ELF-1 (cell line): ENCODE measurements at regions not wholly inside any gene's neighbourhood (a gene's known extent, or its start where the extent isn't known, plus 50 kb on each side); places are given as distances from the start of the nearest gene placed in this dataset.
"Not testable (repeated sequence)": the region's sequence is repeated elsewhere in the genome, so short reads cannot be mapped to it uniquely, and the experiment has no call there.

Experiments
- DNase-seq: peaks from one replicate; pipeline ENCODE4 v3.0.0-alpha.2; 2016; ENCODE audit warnings: low read depth, low spot score

DNA sequence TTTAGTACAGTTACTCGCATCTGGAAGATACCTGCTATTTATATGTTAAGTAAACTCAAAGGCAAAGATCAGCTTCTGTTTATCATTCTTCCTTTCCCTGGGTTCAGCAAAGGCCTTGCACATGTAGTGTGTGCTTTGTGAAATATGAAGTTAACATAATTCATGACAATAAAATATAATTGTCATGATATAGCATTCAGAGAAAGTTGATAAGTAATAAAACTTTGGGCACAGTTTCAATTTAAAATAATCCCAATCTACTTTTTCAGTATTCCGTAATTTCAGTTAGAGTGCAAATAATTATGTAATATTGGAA lies 51.9 kb upstream of the ZNF217 start:
- no peak for DNase-seq

DNA sequence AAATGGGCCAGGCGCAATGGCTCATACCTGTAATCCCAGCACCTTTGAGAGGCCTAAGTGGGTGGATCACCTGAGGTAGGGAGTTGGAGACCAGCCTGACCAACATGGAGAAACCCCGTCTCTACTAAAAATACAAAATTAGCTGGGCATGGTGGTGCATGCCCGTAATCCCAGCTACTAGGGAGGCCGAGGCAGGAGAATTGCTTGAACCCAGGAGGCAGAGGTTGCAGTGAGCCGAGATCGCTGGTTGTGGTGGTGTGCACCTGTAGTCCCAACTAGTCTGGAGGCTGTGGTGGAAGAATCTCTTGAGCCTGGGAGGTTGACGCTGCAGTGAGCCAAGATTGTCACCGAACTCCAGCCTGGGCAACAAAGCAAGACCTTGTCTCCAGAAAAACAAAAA lies 50.5 kb upstream of the ZNF217 start:
- DNase-seq, result not testable (repeated sequence)
